ENCODE measurements at regions not wholly inside any gene's neighbourhood (a gene's known extent, or its start where the extent isn't known, plus 50 kb on each side); places are given as distances from the start of the nearest gene placed in this dataset.
"Not testable (repeated sequence)": the region's sequence is repeated elsewhere in the genome, so short reads cannot be mapped to it uniquely, and the experiment has no call there.

DNA sequence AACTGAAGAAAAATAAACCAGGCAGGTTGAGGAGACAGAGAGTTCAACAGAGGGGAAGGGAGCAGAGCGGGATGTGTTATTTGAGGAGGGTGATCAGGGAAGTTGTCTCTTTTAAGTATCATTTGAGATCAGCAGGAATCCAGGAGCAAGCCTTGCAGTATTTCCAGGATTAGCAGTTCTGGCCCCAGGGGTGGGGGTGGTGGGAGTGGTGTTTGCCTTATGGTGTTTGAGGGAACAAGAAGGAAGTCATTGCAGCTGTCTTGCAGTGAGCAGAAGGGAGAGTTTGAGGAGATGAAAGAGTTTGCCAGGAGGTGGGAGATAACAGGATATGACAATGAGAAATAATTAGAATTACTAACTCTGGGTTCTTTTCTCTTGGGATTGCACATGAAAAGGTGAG, 418.6 kb downstream of the NELL2 start:
- DNase-seq (ENCODE audit: low spot score): peak; percentile 7
- Histone ChIP-seq H3K4me1 (peaks cover 16% of the 10 kb centered on the region), H3K27ac (no peak overlapping the region), H3K9ac (no peak overlapping the region), H2AFZ (replicated peaks) (peak overlapping the region; percentile 50), H4K20me1 (ENCODE audit: low read depth) (no peaks in the 10 kb centered on the region), H3K36me3 (no peaks in the 10 kb centered on the region), H3K4me3 (no peak overlapping the region), H3F3A (ENCODE audit: low read depth) (no peaks in the 10 kb centered on the region), H3K79me2 (ENCODE audit: low read depth) (no peaks in the 10 kb centered on the region), H3K4me2 (peak overlapping the region; percentile 50), H3K9me3 (ENCODE audit: low read depth) (no peaks in the 10 kb centered on the region), H3K27me3 (no peaks in the 10 kb centered on the region)
- Mint-ChIP-seq H3K27ac (no peak overlapping the region), H3K4me3 (no peak overlapping the region), H3K4me1 (no peaks in the 10 kb centered on the region), H3K9me3 (peaks cover 13% of the 10 kb centered on the region), H3K36me3 (peaks cover 3% of the 10 kb centered on the region), H3K27me3 (ENCODE audit: insufficient read depth, low read depth) (no peaks in the 10 kb centered on the region)
- TF ChIP-seq EZH2phosphoT487 (IDR thresholded peaks at IDR 0.05) (no peak), EZH2 (IDR thresholded peaks at IDR 0.05) (no peak)
- TF ChIP-seq, protein P1, sequence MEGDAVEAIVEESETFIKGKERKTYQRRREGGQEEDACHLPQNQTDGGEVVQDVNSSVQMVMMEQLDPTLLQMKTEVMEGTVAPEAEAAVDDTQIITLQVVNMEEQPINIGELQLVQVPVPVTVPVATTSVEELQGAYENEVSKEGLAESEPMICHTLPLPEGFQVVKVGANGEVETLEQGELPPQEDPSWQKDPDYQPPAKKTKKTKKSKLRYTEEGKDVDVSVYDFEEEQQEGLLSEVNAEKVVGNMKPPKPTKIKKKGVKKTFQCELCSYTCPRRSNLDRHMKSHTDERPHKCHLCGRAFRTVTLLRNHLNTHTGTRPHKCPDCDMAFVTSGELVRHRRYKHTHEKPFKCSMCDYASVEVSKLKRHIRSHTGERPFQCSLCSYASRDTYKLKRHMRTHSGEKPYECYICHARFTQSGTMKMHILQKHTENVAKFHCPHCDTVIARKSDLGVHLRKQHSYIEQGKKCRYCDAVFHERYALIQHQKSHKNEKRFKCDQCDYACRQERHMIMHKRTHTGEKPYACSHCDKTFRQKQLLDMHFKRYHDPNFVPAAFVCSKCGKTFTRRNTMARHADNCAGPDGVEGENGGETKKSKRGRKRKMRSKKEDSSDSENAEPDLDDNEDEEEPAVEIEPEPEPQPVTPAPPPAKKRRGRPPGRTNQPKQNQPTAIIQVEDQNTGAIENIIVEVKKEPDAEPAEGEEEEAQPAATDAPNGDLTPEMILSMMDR (IDR thresholded peaks at IDR 0.05): no peak

DNA sequence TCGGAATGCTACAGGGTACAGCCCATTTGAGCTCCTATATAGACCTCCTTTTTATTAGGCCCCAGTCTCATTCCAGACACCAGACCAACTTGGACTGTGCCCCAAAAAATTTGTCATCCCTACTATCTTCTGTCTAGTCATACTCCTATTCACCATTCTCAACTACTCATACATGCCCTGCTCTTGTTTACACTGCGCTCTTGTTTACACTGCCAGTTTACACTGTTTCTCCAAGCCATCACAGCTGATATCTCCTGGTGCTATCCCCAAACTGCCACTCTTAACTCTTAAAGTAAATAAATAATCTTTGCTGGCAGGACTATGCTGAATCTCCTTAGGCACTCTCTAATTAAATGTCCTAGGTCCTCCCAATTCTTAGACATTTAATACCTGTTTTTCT, 421.2 kb downstream of the NELL2 start:
- not testable (repeated sequence) for H3K4me1 Mint-ChIP-seq; H3K36me3 ChIP-seq; H3F3A ChIP-seq (ENCODE audit: low read depth); H3K79me2 ChIP-seq (ENCODE audit: low read depth); DNase-seq (ENCODE audit: low spot score); H3K27ac ChIP-seq; H3K27ac Mint-ChIP-seq; H3K9ac ChIP-seq; H4K20me1 ChIP-seq (ENCODE audit: low read depth); H3K4me2 ChIP-seq; H3K36me3 Mint-ChIP-seq; H3K27me3 ChIP-seq; H3K9me3 Mint-ChIP-seq; H2AFZ ChIP-seq (replicated peaks); H3K27me3 Mint-ChIP-seq (ENCODE audit: insufficient read depth, low read depth); H3K9me3 ChIP-seq (ENCODE audit: low read depth); H3K4me3 ChIP-seq; H3K4me3 Mint-ChIP-seq
- H3K4me1 ChIP-seq: peaks cover 14% of the 10 kb centered on the region

DNA sequence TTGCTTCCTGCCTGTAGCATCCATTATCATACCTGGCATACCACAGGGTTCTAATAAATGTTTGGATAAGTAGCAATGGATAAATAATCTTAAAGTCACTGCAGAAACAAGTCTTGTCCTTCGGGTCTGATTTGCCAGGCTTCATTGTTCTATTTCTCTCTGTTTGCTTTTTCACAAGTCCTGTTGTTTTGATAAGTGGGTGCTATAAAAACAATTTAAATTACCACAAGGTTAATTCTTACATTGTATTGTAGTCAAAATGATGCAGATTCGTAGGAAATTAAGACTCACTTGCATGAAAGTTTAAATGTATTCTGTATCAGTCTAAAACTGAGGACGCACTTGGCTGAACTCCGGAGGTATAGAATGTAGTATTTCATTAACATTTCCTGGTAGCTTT, 429.9 kb downstream of the NELL2 start:
- TF ChIP-seq, protein P1 (IDR thresholded peaks at IDR 0.05): no peak
- TF ChIP-seq EZH2 (IDR thresholded peaks at IDR 0.05) (no peak), EZH2phosphoT487 (IDR thresholded peaks at IDR 0.05) (no peak)
- H3K9ac ChIP-seq: no peak overlapping the region
- no peak overlapping the region for H3K4me2 ChIP-seq
- Mint-ChIP-seq H3K4me1 (peaks cover 6% of the 10 kb centered on the region), H3K9me3 (peaks cover 4% of the 10 kb centered on the region), H3K4me3 (no peak overlapping the region), H3K27me3 (ENCODE audit: insufficient read depth, low read depth) (no peaks in the 10 kb centered on the region), H3K36me3 (no peaks in the 10 kb centered on the region), H3K27ac (no peak overlapping the region)
- no peaks in the 10 kb centered on the region for H3K9me3 ChIP-seq (ENCODE audit: low read depth)
- H3K4me1 ChIP-seq: no peaks in the 10 kb centered on the region
- DNase-seq (ENCODE audit: low spot score): no peak
- H3K27me3 ChIP-seq: no peaks in the 10 kb centered on the region
- peak overlapping the region; percentile 20 for H2AFZ ChIP-seq (replicated peaks)
- no peak overlapping the region for H3K4me3 ChIP-seq
- no peaks in the 10 kb centered on the region for H3F3A ChIP-seq (ENCODE audit: low read depth)
- no peaks in the 10 kb centered on the region for H3K36me3 ChIP-seq
- H3K79me2 ChIP-seq (ENCODE audit: low read depth): no peaks in the 10 kb centered on the region
- no peaks in the 10 kb centered on the region for H4K20me1 ChIP-seq (ENCODE audit: low read depth)
- H3K27ac ChIP-seq: no peak overlapping the region

DNA sequence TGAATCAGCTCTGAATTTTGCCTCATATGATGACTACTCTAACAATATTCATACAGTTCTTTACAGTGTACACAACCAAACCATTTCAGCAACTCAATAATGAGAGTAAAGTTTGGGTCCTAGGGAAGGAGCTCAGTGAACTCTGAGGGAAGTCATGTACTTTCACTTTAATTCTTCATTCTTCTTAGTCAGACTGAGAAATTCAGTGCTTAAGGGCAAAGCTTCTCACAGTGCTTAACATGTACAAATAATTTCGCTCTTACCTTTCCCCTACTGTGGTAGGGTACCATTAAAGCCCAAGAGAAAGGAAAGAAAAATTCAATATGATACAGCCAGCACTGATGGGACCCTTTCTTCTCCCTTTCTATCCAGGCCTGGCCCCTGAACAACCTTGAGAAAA, 435.0 kb downstream of the NELL2 start:
- Mint-ChIP-seq H3K27me3 (ENCODE audit: insufficient read depth, low read depth) (no peaks in the 10 kb centered on the region), H3K36me3 (no peaks in the 10 kb centered on the region), H3K27ac (no peak overlapping the region), H3K4me1 (peaks cover 6% of the 10 kb centered on the region), H3K9me3 (peaks cover 3% of the 10 kb centered on the region), H3K4me3 (no peak overlapping the region)
- H4K20me1 ChIP-seq (ENCODE audit: low read depth): no peaks in the 10 kb centered on the region
- H2AFZ ChIP-seq (replicated peaks): no peak overlapping the region
- no peaks in the 10 kb centered on the region for H3K4me1 ChIP-seq
- DNase-seq (ENCODE audit: low spot score): no peak
- no peak overlapping the region for H3K4me2 ChIP-seq
- no peaks in the 10 kb centered on the region for H3K79me2 ChIP-seq (ENCODE audit: low read depth)
- H3K4me3 ChIP-seq: no peak overlapping the region
- no peaks in the 10 kb centered on the region for H3K9me3 ChIP-seq (ENCODE audit: low read depth)
- H3K27ac ChIP-seq: no peak overlapping the region
- TF ChIP-seq, protein P1 (IDR thresholded peaks at IDR 0.05): no peak
- no peak for TF ChIP-seq EZH2 (IDR thresholded peaks at IDR 0.05)
- TF ChIP-seq EZH2phosphoT487 (IDR thresholded peaks at IDR 0.05): no peak
- no peak overlapping the region for H3K9ac ChIP-seq
- no peaks in the 10 kb centered on the region for H3K36me3 ChIP-seq
- no peaks in the 10 kb centered on the region for H3F3A ChIP-seq (ENCODE audit: low read depth)
- no peaks in the 10 kb centered on the region for H3K27me3 ChIP-seq
